Naive thymus-derived CD4-positive, alpha-beta T cell (primary cell): ENCODE measurements at regions not wholly inside any gene's neighbourhood (a gene's known extent, or its start where the extent isn't known, plus 50 kb on each side); places are given as distances from the start of the nearest gene placed in this dataset.
"Not testable (repeated sequence)": the region's sequence is repeated elsewhere in the genome, so short reads cannot be mapped to it uniquely, and the experiment has no call there.

Source experiments
- ATAC-seq: fragments of 150-1000 bp; cut with Tn5 transposase; 2 replicates; pipeline ENCODE4 v1.10.0; 2021; ENCODE audit warnings: mild to moderate bottlenecking, moderate library complexity
- CTCF ChIA-PET: fragments of 350-600 bp; sonication (Branson Sonifier 250); formaldehyde crosslinking; loops from one replicate; lab custom pipeline; 2021; ENCODE audit warnings: antibody characterized with exemption; lab: Charles Lee
- POLR2A ChIA-PET: fragments of 350-600 bp; sonication (Branson Sonifier 250); formaldehyde crosslinking; loops from one replicate; lab custom pipeline; 2021; ENCODE audit warnings: antibody characterized with exemption, inconsistent platforms; lab: Charles Lee
- DNase-seq, 9 donors: peaks; one replicate each; pipeline versions ENCODE4 v3.0.0 to v3.0.0-alpha.2; 2020 to 2022; ENCODE audit warnings: mixed read lengths in 1 of 9
- H3K27ac ChIP-seq: one replicate; pipeline ENCODE4 v1.7.0; 2013; ENCODE audit warnings: mild to moderate bottlenecking, low read depth, low read length, moderate library complexity
- H3K27me3 ChIP-seq, 2 donors: one replicate each; pipeline ENCODE4 v1.7.0; 2013; ENCODE audit warnings: low read length in 2 of 2, mild to moderate bottlenecking in 2 of 2, moderate library complexity in 2 of 2; ENCODE audit not compliant: control insufficient read depth in 2 of 2, insufficient read depth in 2 of 2
- H3K36me3 ChIP-seq, 3 experiments: 1 replicate in 2 of 3; 2 replicates in 1 of 3; pipeline ENCODE4 v1.7.0; 2013; ENCODE audit warnings: low read length in 3 of 3, mild to moderate bottlenecking in 3 of 3, moderate library complexity in 1 of 3; ENCODE audit not compliant: insufficient read depth in 3 of 3, control insufficient read depth in 2 of 3
- H3K4me1 ChIP-seq, 2 donors: one replicate each; pipeline ENCODE4 v1.7.0; 2013; ENCODE audit warnings: low read length in 2 of 2, mild to moderate bottlenecking in 2 of 2, moderate library complexity in 1 of 2; ENCODE audit not compliant: control insufficient read depth in 2 of 2, insufficient read depth in 2 of 2
- H3K4me3 ChIP-seq: 2 replicates; pipeline ENCODE4 v1.7.0; 2013; ENCODE audit warnings: mild to moderate bottlenecking, low read length
- H3K9me3 ChIP-seq, 3 experiments: 1 replicate in 2 of 3; 2 replicates in 1 of 3; pipeline ENCODE4 v1.7.0; 2013; ENCODE audit warnings: low read length in 3 of 3; ENCODE audit not compliant: control insufficient read depth in 2 of 3
- H3K27ac Mint-ChIP-seq, 9 donors: one replicate each; pipeline ENCODE4 v1.8.0; 2020 to 2022; ENCODE audit warnings: mixed read lengths in 9 of 9, mild to moderate bottlenecking in 8 of 9, moderate library complexity in 5 of 9, inconsistent platforms in 2 of 9
- H3K27me3 Mint-ChIP-seq, 5 donors: one replicate each; pipeline ENCODE4 v1.8.0; 2021 to 2022; ENCODE audit warnings: mixed read lengths in 5 of 5, mild to moderate bottlenecking in 1 of 5
- H3K36me3 Mint-ChIP-seq, 5 donors: one replicate each; pipeline ENCODE4 v1.8.0; 2020 to 2022; ENCODE audit warnings: mixed read lengths in 5 of 5, mild to moderate bottlenecking in 3 of 5, inconsistent platforms in 1 of 5
- H3K4me1 Mint-ChIP-seq, 7 donors: one replicate each; pipeline ENCODE4 v1.8.0; 2020 to 2022; ENCODE audit warnings: mixed read lengths in 7 of 7, mild to moderate bottlenecking in 3 of 7, inconsistent platforms in 1 of 7
- H3K4me3 Mint-ChIP-seq, 10 donors: one replicate each; pipeline ENCODE4 v1.8.0; 2020 to 2022; ENCODE audit warnings: mild to moderate bottlenecking in 10 of 10, mixed read lengths in 10 of 10, moderate library complexity in 6 of 10, inconsistent platforms in 2 of 10
- H3K9me3 Mint-ChIP-seq, 11 donors: one replicate each; pipeline ENCODE4 v1.8.0; 2020 to 2022; ENCODE audit warnings: mixed read lengths in 11 of 11, mild to moderate bottlenecking in 4 of 11, inconsistent platforms in 1 of 11, moderate library complexity in 1 of 11
- intact Hi-C, 2 donors: fragments of 100-400 bp; cut with micrococcal nuclease; formaldehyde crosslinking; loops; one replicate each; pipeline ENCODE4 v1.15.1; 2023

DNA sequence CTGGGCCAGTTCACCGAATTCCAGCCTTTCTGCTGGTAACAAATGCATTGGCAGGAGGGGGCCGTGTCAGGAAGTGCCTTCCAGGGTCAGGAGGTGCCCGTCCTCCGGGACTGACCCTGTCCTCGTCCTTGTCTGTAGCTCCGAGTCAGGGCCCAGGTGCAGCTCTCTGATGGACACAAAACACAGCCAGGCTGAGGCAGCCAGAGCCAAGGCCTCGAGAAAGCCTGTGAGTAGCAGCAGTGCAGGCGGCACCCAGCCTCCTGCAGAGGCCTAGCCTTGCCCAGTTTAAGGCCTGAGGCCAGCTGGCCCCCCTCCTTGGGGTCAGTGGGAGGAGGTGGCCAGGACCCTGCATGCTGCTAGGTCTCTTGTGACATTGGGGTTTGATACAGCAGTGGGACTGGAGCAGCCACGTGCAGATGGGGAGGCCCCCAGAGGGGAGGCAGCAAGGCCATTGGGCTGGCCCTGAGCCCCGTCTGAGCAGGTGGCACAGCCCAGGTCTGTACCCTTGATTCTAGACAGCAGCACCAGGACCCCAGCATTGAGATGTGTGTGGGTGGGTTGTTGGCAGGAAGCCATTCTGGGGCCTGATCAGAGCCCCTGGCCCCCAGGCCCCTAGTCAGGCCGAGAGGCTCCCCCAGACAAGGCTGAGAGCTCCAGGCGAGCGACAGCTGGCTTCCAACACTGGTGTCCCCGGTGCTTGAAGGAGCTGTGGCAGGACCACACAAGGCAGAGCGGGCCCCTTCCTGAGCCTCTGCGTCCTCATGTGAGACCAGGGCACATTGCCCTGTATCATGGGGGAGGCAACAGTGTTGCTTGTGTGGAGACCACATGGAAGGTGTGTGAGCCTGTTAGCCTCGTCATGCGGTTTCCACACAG is 196.9 kb downstream of the LIPI start:
- H3K4me3 ChIP-seq, H3K36me3 Mint-ChIP-seq, POLR2A ChIA-PET, H3K9me3 ChIP-seq, H3K4me3 Mint-ChIP-seq, ATAC-seq, intact Hi-C loops, H3K27me3 Mint-ChIP-seq, DNase-seq, H3K27me3 ChIP-seq, H3K9me3 Mint-ChIP-seq, H3K4me1 Mint-ChIP-seq, H3K4me1 ChIP-seq, H3K27ac ChIP-seq, H3K27ac Mint-ChIP-seq, H3K36me3 ChIP-seq, CTCF ChIA-PET: not testable (repeated sequence)

- H3K9me3 ChIP-seq, result no peaks in the 10 kb centered on the region
- H3K27me3 ChIP-seq, result no peaks in the 10 kb centered on the region
- no peak for ATAC-seq
- ChIA-PET CTCF (no interaction called here), POLR2A (no interaction called here)
- DNase-seq, result no peak
- H3K4me1 ChIP-seq, result no peaks in the 10 kb centered on the region
- Mint-ChIP-seq H3K27me3 (peaks cover 0 to 4% (median 0%) of the 10 kb centered on the region in 5 donors), H3K4me3 (no peak overlapping the region), H3K36me3 (no peaks in the 10 kb centered on the region), H3K4me1 (no peaks in the 10 kb centered on the region), H3K9me3 (peaks cover 0 to 2% (median 0%) of the 10 kb centered on the region in 11 donors), H3K27ac (no peak overlapping the region)
- H3K27ac ChIP-seq, result no peak overlapping the region
- H3K4me3 ChIP-seq, result no peak overlapping the region
- intact Hi-C loops, result no loop called here
- no peaks in the 10 kb centered on the region for H3K36me3 ChIP-seq
Observed at GRCh38 chr21:14013056-14013603, 197.6 kb downstream of the LIPI start.

DNA sequence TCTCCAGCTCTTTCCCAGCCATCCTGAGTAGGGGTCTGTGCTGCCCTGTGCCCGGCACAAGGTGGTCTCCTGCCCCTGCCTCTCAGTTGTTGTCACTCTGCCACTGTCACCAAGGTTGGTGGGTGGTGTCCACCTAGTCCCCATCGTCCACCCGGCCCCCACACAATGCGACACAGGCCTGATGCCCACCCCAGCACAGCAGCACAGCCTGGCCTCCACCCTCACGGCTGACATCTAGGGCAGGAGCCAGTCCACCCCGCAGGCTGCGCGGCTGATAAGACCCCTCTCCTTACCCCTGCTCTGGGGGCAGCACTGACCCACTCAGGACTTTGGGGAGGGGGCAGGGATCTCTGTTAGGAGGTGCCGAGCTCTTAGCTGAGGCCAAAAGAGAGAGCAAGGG is 198.3 kb downstream of the LIPI start:
- Histone ChIP-seq H3K4me1 (no peaks in the 10 kb centered on the region), H3K9me3 (no peaks in the 10 kb centered on the region), H3K4me3 (no peak overlapping the region), H3K27me3 (no peaks in the 10 kb centered on the region), H3K36me3 (no peaks in the 10 kb centered on the region), H3K27ac (no peak overlapping the region)
- no peaks in the 10 kb centered on the region for H3K4me1 Mint-ChIP-seq
- H3K36me3 Mint-ChIP-seq, result no peaks in the 10 kb centered on the region
- ChIA-PET CTCF (no interaction called here), POLR2A (no interaction called here)
- H3K27me3 Mint-ChIP-seq, result peaks cover 0 to 4% (median 0%) of the 10 kb centered on the region in 5 donors
- no peak for DNase-seq
- no peak for ATAC-seq
- no peak overlapping the region for H3K27ac Mint-ChIP-seq
- peaks cover 0 to 2% (median 0%) of the 10 kb centered on the region in 11 donors for H3K9me3 Mint-ChIP-seq
- H3K4me3 Mint-ChIP-seq, result no peak overlapping the region
- intact Hi-C loops, result no loop called here

- CTCF ChIA-PET, H3K27me3 ChIP-seq, POLR2A ChIA-PET, H3K36me3 Mint-ChIP-seq, ATAC-seq, H3K4me3 ChIP-seq, intact Hi-C loops, H3K9me3 ChIP-seq, H3K36me3 ChIP-seq, H3K4me1 Mint-ChIP-seq, H3K27ac ChIP-seq, H3K4me3 Mint-ChIP-seq, H3K4me1 ChIP-seq, H3K9me3 Mint-ChIP-seq, DNase-seq, H3K27me3 Mint-ChIP-seq, H3K27ac Mint-ChIP-seq: not testable (repeated sequence)
Observed at GRCh38 chr21:14011751-14012150, 199.0 kb downstream of the LIPI start.

DNA sequence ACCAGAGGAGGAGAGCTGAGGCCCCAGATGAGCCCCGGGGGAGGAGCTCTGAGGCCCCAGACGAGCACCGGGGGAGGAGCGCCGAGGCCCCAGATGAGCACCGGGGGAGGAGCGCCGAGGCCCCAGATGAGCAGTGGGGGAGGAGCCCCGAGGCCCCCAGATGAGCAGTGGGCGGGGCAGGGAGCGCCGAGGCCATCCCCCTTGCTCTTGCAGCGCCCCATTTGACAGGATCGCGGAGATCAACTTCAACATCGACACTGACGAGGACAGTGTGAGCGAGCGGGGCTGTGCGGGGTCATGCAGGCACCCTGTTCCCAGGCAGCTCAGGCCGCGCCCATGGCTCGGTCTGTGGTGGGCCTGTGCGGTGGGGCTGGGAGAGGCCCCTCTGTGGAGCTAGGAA is 199.6 kb downstream of the LIPI start:
- DNase-seq, CTCF ChIA-PET, H3K4me1 Mint-ChIP-seq, intact Hi-C loops, H3K27me3 Mint-ChIP-seq, ATAC-seq, H3K9me3 ChIP-seq, POLR2A ChIA-PET, H3K4me1 ChIP-seq, H3K27ac ChIP-seq, H3K27me3 ChIP-seq, H3K27ac Mint-ChIP-seq, H3K36me3 ChIP-seq, H3K4me3 Mint-ChIP-seq, H3K36me3 Mint-ChIP-seq, H3K9me3 Mint-ChIP-seq, H3K4me3 ChIP-seq: not testable (repeated sequence)

DNA sequence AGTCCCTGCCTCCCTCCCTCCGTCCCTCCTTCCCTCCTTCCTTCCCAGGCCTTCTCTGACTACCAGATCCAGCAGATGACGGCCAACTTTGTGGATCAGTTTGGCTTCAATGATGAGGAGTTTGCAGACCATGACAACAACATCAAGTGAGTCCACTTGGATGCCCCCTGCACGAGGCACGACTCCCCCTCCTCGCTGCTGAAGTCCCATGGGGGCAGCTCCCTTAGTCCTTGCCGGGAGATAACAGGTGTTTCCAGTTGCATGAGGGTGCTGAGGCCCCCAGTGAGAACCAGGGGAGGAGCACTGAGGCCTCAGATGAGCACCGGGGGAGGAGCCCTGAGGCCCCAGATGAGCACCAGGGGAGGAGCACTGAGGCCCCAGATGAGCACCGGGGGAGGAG is 200.0 kb downstream of the LIPI start:
- Mint-ChIP-seq H3K9me3 (peaks cover 0 to 2% (median 0%) of the 10 kb centered on the region in 11 donors), H3K27me3 (peaks cover 0 to 4% (median 0%) of the 10 kb centered on the region in 5 donors), H3K27ac (no peak overlapping the region), H3K4me1 (no peaks in the 10 kb centered on the region), H3K4me3 (no peak overlapping the region), H3K36me3 (no peaks in the 10 kb centered on the region)
- intact Hi-C loops, result no loop called here
- ChIA-PET CTCF (no interaction called here), POLR2A (no interaction called here)
- no peak overlapping the region for H3K4me3 ChIP-seq
- DNase-seq, result no peak
- H3K9me3 ChIP-seq, result no peaks in the 10 kb centered on the region
- H3K36me3 ChIP-seq, result no peaks in the 10 kb centered on the region
- no peaks in the 10 kb centered on the region for H3K4me1 ChIP-seq
- no peak for ATAC-seq
- H3K27ac ChIP-seq, result no peak overlapping the region
- no peaks in the 10 kb centered on the region for H3K27me3 ChIP-seq

- H3K36me3 ChIP-seq, H3K4me3 Mint-ChIP-seq, H3K27ac Mint-ChIP-seq, H3K36me3 Mint-ChIP-seq, H3K4me3 ChIP-seq, H3K9me3 ChIP-seq, H3K27ac ChIP-seq, H3K27me3 Mint-ChIP-seq, ATAC-seq, H3K9me3 Mint-ChIP-seq, H3K4me1 ChIP-seq, DNase-seq, CTCF ChIA-PET, POLR2A ChIA-PET, intact Hi-C loops, H3K4me1 Mint-ChIP-seq, H3K27me3 ChIP-seq: not testable (repeated sequence)
Observed at GRCh38 chr21:14009990-14010389, 200.8 kb downstream of the LIPI start.
